ENCODE measurements at regions not wholly inside any gene's neighbourhood (a gene's known extent, or its start where the extent isn't known, plus 50 kb on each side); places are given as distances from the start of the nearest gene placed in this dataset.

DNA sequence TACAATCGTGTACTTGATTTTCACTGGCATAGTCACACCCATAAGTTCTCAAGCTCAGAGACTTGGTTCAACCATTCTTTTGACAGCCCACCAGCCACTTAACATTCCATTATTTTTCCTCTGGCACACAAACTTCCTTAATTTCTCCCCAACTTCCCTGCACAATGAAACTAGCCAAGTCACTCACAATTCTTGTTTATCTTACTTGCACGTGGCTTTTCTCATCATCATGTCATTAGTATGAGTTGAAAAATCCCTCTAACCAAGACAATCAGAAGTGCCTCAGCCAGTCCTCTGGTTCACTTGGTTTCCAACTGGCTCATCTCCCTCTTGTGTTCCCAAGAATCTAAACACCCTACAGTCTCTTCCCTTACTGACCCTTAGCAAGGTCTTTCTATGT, 110.5 kb upstream of the PTPRG start:
- TF ChIP-seq, protein P1, sequence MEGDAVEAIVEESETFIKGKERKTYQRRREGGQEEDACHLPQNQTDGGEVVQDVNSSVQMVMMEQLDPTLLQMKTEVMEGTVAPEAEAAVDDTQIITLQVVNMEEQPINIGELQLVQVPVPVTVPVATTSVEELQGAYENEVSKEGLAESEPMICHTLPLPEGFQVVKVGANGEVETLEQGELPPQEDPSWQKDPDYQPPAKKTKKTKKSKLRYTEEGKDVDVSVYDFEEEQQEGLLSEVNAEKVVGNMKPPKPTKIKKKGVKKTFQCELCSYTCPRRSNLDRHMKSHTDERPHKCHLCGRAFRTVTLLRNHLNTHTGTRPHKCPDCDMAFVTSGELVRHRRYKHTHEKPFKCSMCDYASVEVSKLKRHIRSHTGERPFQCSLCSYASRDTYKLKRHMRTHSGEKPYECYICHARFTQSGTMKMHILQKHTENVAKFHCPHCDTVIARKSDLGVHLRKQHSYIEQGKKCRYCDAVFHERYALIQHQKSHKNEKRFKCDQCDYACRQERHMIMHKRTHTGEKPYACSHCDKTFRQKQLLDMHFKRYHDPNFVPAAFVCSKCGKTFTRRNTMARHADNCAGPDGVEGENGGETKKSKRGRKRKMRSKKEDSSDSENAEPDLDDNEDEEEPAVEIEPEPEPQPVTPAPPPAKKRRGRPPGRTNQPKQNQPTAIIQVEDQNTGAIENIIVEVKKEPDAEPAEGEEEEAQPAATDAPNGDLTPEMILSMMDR (IDR thresholded peaks at IDR 0.05; ENCODE audit: low read depth, low read length, poor library complexity, severe bottlenecking): no peak
- TF ChIP-seq EZH2phosphoT487 (IDR thresholded peaks at IDR 0.05; ENCODE audit: borderline replicate concordance, low read length): no peak

Data from DOHH2 (cell line).